Activated CD4-positive, alpha-beta T cell treated with anti-CD3 and anti-CD28 coated beads, Interleukin-2, Interleukin-4, amounts not matched to agents 100 ng/mL and 50 ng/mL, durations not matched to agents 16 hours and 8 hours (primary cell): ENCODE measurements at regions not wholly inside any gene's neighbourhood (a gene's known extent, or its start where the extent isn't known, plus 50 kb on each side); places are given as distances from the start of the nearest gene placed in this dataset.

ENCODE experiments used
- DNase-seq: peaks from one replicate; pipeline ENCODE4 v3.0.0-alpha.2; 2020; ENCODE audit warnings: low spot score

- no peak for DNase-seq
Measured at GRCh38 chr5:171629221-171629620, 156.4 kb upstream of the SMIM23 start.

GRCh38 chr5:171629628-171630349 lies 155.8 kb upstream of the SMIM23 start:
- no peak for DNase-seq

GRCh38 chr5:171630350-171631065 lies 155.1 kb upstream of the SMIM23 start:
- DNase-seq = no peak

GRCh38 chr5:171632616-171633015 lies 153.0 kb upstream of the SMIM23 start:
- no peak for DNase-seq

GRCh38 chr5:171633776-171634470 lies 151.7 kb upstream of the SMIM23 start:
- DNase-seq = no peak

GRCh38 chr5:171634511-171634910 lies 151.1 kb upstream of the SMIM23 start:
- no peak for DNase-seq

GRCh38 chr5:171635028-171635427 lies 150.6 kb upstream of the SMIM23 start:
- DNase-seq = no peak

- DNase-seq = no peak
Measured at GRCh38 chr5:171635561-171636245, 149.9 kb upstream of the SMIM23 start.

- DNase-seq = no peak
Measured at GRCh38 chr5:171637811-171638210, 147.8 kb upstream of the SMIM23 start.

- DNase-seq = no peak
Measured at GRCh38 chr5:171639205-171639621, 146.4 kb upstream of the SMIM23 start.

- no peak for DNase-seq
Measured at GRCh38 chr5:171639966-171640365, 145.7 kb upstream of the SMIM23 start.

GRCh38 chr5:171640480-171640879 lies 145.1 kb upstream of the SMIM23 start:
- DNase-seq = no peak

GRCh38 chr5:171641891-171642290 lies 143.7 kb upstream of the SMIM23 start:
- DNase-seq = no peak

GRCh38 chr5:171642894-171643293 lies 142.7 kb upstream of the SMIM23 start:
- DNase-seq = no peak

GRCh38 chr5:171644536-171644935 lies 141.1 kb upstream of the SMIM23 start:
- no peak for DNase-seq

GRCh38 chr5:171646102-171647042 lies 139.2 kb upstream of the SMIM23 start:
- DNase-seq = no peak

- peak; percentile 22 for DNase-seq
Measured at GRCh38 chr5:171647043-171647903, 138.3 kb upstream of the SMIM23 start.

GRCh38 chr5:171647904-171648260 lies 137.7 kb upstream of the SMIM23 start:
- DNase-seq = no peak

GRCh38 chr5:171648279-171649074 lies 137.1 kb upstream of the SMIM23 start:
- DNase-seq = no peak

GRCh38 chr5:171649075-171649401 lies 136.6 kb upstream of the SMIM23 start:
- no peak for DNase-seq
